HFF-Myc (cell line): ENCODE measurements at regions not wholly inside any gene's neighbourhood (a gene's known extent, or its start where the extent isn't known, plus 50 kb on each side); places are given as distances from the start of the nearest gene placed in this dataset.
A peak's percentile ranks its signal among the peaks of the same experiment; 100 is the strongest.
"Not testable (repeated sequence)": the region's sequence is repeated elsewhere in the genome, so short reads cannot be mapped to it uniquely, and the experiment has no call there.

Experiments used
- DNase-seq: peaks from one replicate; pipeline ENCODE4 v3.0.0-alpha.2; 2011; ENCODE audit warnings: low read depth; ENCODE audit errors: extremely low read depth
- H3K4me3 ChIP-seq: replicated peaks from 2 replicates; pipeline ENCODE4 v1.5.1; 2011; ENCODE audit warnings: low read depth, mild to moderate bottlenecking, control low read depth, low read length
- CTCF ChIP-seq: IDR thresholded peaks from 2 replicates; pipeline ENCODE4 v1.5.1; 2012; ENCODE audit warnings: mild to moderate bottlenecking, low read depth, low read length, control low read depth; ENCODE audit errors: missing control alignments

GRCh38 chr16:86951041-86951822 lies 366.0 kb downstream of the C16orf95 start:
- no peak for TF ChIP-seq CTCF
- H3K4me3 ChIP-seq, result no peak overlapping the region
- no peak for DNase-seq

GRCh38 chr16:86951831-86952598 lies 365.2 kb downstream of the C16orf95 start:
- no peak overlapping the region for H3K4me3 ChIP-seq
- DNase-seq, result peak; percentile 96
- no peak for TF ChIP-seq CTCF

- H3K4me3 ChIP-seq, result no peak overlapping the region
- no peak for TF ChIP-seq CTCF
- DNase-seq, result no peak
Measured at GRCh38 chr16:86952769-86953168, 364.4 kb downstream of the C16orf95 start.

- no peak for TF ChIP-seq CTCF
- DNase-seq, result no peak
- no peak overlapping the region for H3K4me3 ChIP-seq
Measured at GRCh38 chr16:86953631-86954391, 363.4 kb downstream of the C16orf95 start.

GRCh38 chr16:86955136-86955855 lies 361.9 kb downstream of the C16orf95 start:
- no peak for DNase-seq
- H3K4me3 ChIP-seq, result no peak overlapping the region
- no peak for TF ChIP-seq CTCF

- H3K4me3 ChIP-seq, result no peak overlapping the region
- no peak for TF ChIP-seq CTCF
- no peak for DNase-seq
Measured at GRCh38 chr16:86956437-86956836, 360.8 kb downstream of the C16orf95 start.

- DNase-seq, H3K4me3 ChIP-seq: not testable (repeated sequence)
Measured at GRCh38 chr16:86957662-86958198, 359.5 kb downstream of the C16orf95 start.
